Transverse colon (tissue), 4 donors: ENCODE measurements at regions not wholly inside any gene's neighbourhood (a gene's known extent, or its start where the extent isn't known, plus 50 kb on each side); places are given as distances from the start of the nearest gene placed in this dataset.

Experiments used
- DNase-seq: peaks from one replicate; pipeline ENCODE4 v3.0.0-alpha.2; 2019
- H3K27ac ChIP-seq, 4 donors: fragments of 200-600 bp; sonication (generic); 2 replicates each; pipeline ENCODE4 v1.5.1; 2016 to 2018; ENCODE audit warnings: inconsistent platforms in 4 of 4
- H3K27me3 ChIP-seq: fragments of 200-600 bp; sonication (generic); 2 replicates; pipeline ENCODE4 v1.5.1; 2017; ENCODE audit warnings: inconsistent platforms
- H3K36me3 ChIP-seq, 4 donors: fragments of 200-600 bp; sonication (generic); 2 replicates each; pipeline ENCODE4 v1.5.1; 2017 to 2019; ENCODE audit warnings: inconsistent platforms in 4 of 4
- H3K4me1 ChIP-seq, 4 donors: fragments of 200-600 bp; sonication (generic); 2 replicates each; pipeline ENCODE4 v1.5.1; 2017 to 2020; ENCODE audit warnings: inconsistent platforms in 4 of 4
- H3K4me3 ChIP-seq, 4 donors: fragments of 200-600 bp; sonication (generic); 1 replicate in 1 of 4; 2 replicates in 3 of 4; pipeline versions ENCODE4 v1.5.1 to v1.6.1; 2017 to 2019; ENCODE audit warnings: inconsistent platforms in 4 of 4
- H3K9me3 ChIP-seq, 2 donors: fragments of 200-600 bp; sonication (generic); 2 replicates each; pipeline ENCODE4 v1.5.1; 2017 to 2019; ENCODE audit warnings: inconsistent platforms in 2 of 2
- CTCF ChIP-seq, 5 experiments: fragments of 200-600 bp in 3 of 5; fragments of 450-650 bp in 2 of 5; sonication (generic) in 3 of 5; IDR thresholded peaks; 1 replicate in 2 of 5; 2 replicates in 3 of 5; pipeline ENCODE4 v1.5.1; 2016 to 2017; ENCODE audit warnings: antibody characterized with exemption in 5 of 5, inconsistent platforms in 3 of 5, mild to moderate bottlenecking in 2 of 5, moderate library complexity in 1 of 5
- EP300 ChIP-seq: sonication (generic); formaldehyde crosslinking; IDR thresholded peaks from one replicate; pipeline ENCODE4 v1.6.1; 2017; ENCODE audit warnings: antibody characterized with exemption, low read depth
- POLR2A ChIP-seq: fragments of 450-650 bp; IDR thresholded peaks from one replicate; pipeline ENCODE4 v1.6.1; 2016; ENCODE audit warnings: antibody characterized with exemption, mild to moderate bottlenecking, moderate library complexity
- POLR2AphosphoS5 ChIP-seq, 3 donors: sonication (generic); formaldehyde crosslinking; IDR thresholded peaks; one replicate each; pipeline ENCODE4 v1.6.1; 2016; ENCODE audit warnings: antibody characterized with exemption in 3 of 3
- WGBS, 2 donors: methylation state at CpG; one replicate each; pipeline ENCODE4 v1.1.5; 2018; ENCODE audit warnings: low coverage in 1 of 2; 5-methylcytosine and 5-hydroxymethylcytosine counted together
- in situ Hi-C, 4 donors: fragments of 200-750 bp; cut with MboI; loops; one replicate each; pipeline versions ENCODE4 v1.15.0 to v1.15.1; 2017; ENCODE audit warnings: low sequenced_read_pairs in 3 of 4, low pct_ligation_motif_present in 1 of 4, low pct_unique_long_range_greater_than_20kb in 1 of 4
- intact Hi-C: fragments of 100-400 bp; cut with DNase I; formaldehyde crosslinking; loops from one replicate; pipeline ENCODE4 v1.15.1; 2023; ENCODE audit warnings: low total_unique reads

GRCh38 chr4:127559981-127560380 is 72.8 kb upstream of the INTU start:
- H3K27me3 ChIP-seq: no peaks in the 10 kb centered on the region
- in situ Hi-C loops: no loop called here
- H3K27ac ChIP-seq: no peak overlapping the region
- no peaks in the 10 kb centered on the region for H3K4me1 ChIP-seq
- intact Hi-C loops: no loop called here
- no peak for TF ChIP-seq POLR2AphosphoS5 (IDR thresholded peaks at IDR 0.05)
- no peak for TF ChIP-seq CTCF (IDR thresholded peaks at IDR 0.05)
- no peak for TF ChIP-seq POLR2A
- no peak for TF ChIP-seq EP300
- no peaks in the 10 kb centered on the region for H3K9me3 ChIP-seq
- no peak for DNase-seq
- WGBS, 2 donors: 91 to 100% methylated on average over 1 to 7 of the region's 7 CpGs
- no peak overlapping the region for H3K4me3 ChIP-seq
- no peaks in the 10 kb centered on the region for H3K36me3 ChIP-seq

- intact Hi-C loops (no loop called here), in situ Hi-C loops (no loop called here)
- TF ChIP-seq CTCF (IDR thresholded peaks at IDR 0.05) (no peak), POLR2AphosphoS5 (IDR thresholded peaks at IDR 0.05) (no peak), EP300 (no peak), POLR2A (no peak)
- H3K36me3 ChIP-seq: no peaks in the 10 kb centered on the region
- no peaks in the 10 kb centered on the region for H3K9me3 ChIP-seq
- no peak overlapping the region for H3K27ac ChIP-seq
- H3K27me3 ChIP-seq: no peaks in the 10 kb centered on the region
- H3K4me1 ChIP-seq: no peaks in the 10 kb centered on the region
- no peak overlapping the region for H3K4me3 ChIP-seq
- DNase-seq: no peak
- WGBS, 2 donors: 89 to 90% methylated on average over 3 of the region's 3 CpGs
Measured at GRCh38 chr4:127560755-127561154, 72.0 kb upstream of the INTU start.

GRCh38 chr4:127574643-127575042 is 58.1 kb upstream of the INTU start:
- Histone ChIP-seq H3K9me3 (no peaks in the 10 kb centered on the region), H3K4me3 (no peak overlapping the region), H3K27ac (no peak overlapping the region), H3K27me3 (no peaks in the 10 kb centered on the region), H3K4me1 (no peaks in the 10 kb centered on the region), H3K36me3 (no peaks in the 10 kb centered on the region)
- DNase-seq: no peak
- intact Hi-C loops (no loop called here), in situ Hi-C loops (no loop called here)
- TF ChIP-seq CTCF (IDR thresholded peaks at IDR 0.05) (no peak), POLR2A (no peak), POLR2AphosphoS5 (IDR thresholded peaks at IDR 0.05) (no peak), EP300 (no peak)
- 53 to 61% methylated on average over 2 of the region's 2 CpGs for WGBS, 2 donors

DNA sequence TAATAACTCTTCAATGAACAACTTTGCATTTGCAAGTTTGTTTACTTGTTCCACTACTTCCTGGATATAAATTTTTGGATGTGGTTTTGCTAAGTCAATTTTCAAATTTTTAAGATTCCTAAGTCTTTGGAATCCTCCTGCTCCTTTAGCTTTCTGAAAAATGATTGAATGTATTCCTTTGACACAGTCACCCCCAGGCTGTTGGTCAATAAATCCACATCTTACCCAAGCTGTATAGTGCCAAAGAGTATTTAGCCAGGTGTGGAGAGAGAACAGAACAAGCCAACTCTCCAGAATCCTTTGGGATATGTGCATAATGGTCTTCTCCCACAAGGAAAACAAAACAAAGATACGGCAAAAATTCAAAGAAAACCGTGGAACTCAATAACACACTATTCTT is 56.9 kb upstream of the INTU start:
- intact Hi-C loops: no loop called here
- no peaks in the 10 kb centered on the region for H3K4me1 ChIP-seq
- H3K27me3 ChIP-seq: no peaks in the 10 kb centered on the region
- no peak for DNase-seq
- H3K36me3 ChIP-seq: no peaks in the 10 kb centered on the region
- no peak overlapping the region for H3K4me3 ChIP-seq
- in situ Hi-C loops: no loop called here
- WGBS, 2 donors: 70 to 73% methylated on average over 2 of the region's 2 CpGs
- H3K27ac ChIP-seq: no peak overlapping the region
- no peaks in the 10 kb centered on the region for H3K9me3 ChIP-seq
- TF ChIP-seq POLR2A (no peak), POLR2AphosphoS5 (IDR thresholded peaks at IDR 0.05) (no peak), EP300 (no peak), CTCF (IDR thresholded peaks at IDR 0.05) (no peak)
